Calu3 (cell line): ENCODE measurements at regions not wholly inside any gene's neighbourhood (a gene's known extent, or its start where the extent isn't known, plus 50 kb on each side); places are given as distances from the start of the nearest gene placed in this dataset.

Experiments
- BruUV-seq: library from RNA; stranded (reverse); fragments of 400-500 nt; replicated peaks from 2 replicates; lab custom pipeline; 2021; lab: Mats Ljungman, UMichigan
- CTCF ChIA-PET: fragments of 300-600 bp; sonication (Branson Sonifier 250); formaldehyde crosslinking; loops from one replicate; lab custom pipeline; 2022; ENCODE audit warnings: antibody characterized with exemption; lab: Charles Lee
- DNase-seq: peaks from one replicate; pipeline ENCODE4 v3.0.0; 2022
- H3K27ac Mint-ChIP-seq: one replicate; pipeline ENCODE4 v1.8.0; 2022; ENCODE audit warnings: mixed read lengths; ENCODE audit not compliant: unreplicated experiment
- H3K27me3 Mint-ChIP-seq: one replicate; pipeline ENCODE4 v1.8.0; 2022; ENCODE audit warnings: mixed read lengths; ENCODE audit not compliant: unreplicated experiment
- H3K36me3 Mint-ChIP-seq: one replicate; pipeline ENCODE4 v1.8.0; 2022; ENCODE audit warnings: mild to moderate bottlenecking, moderate library complexity, mixed read lengths; ENCODE audit not compliant: insufficient read depth, unreplicated experiment
- H3K4me1 Mint-ChIP-seq: one replicate; pipeline ENCODE4 v1.8.0; 2022; ENCODE audit warnings: mild to moderate bottlenecking, low read depth, mixed read lengths; ENCODE audit not compliant: unreplicated experiment
- H3K4me3 Mint-ChIP-seq: one replicate; pipeline ENCODE4 v1.8.0; 2022; ENCODE audit warnings: mild to moderate bottlenecking, low read depth, moderate library complexity, mixed read lengths; ENCODE audit not compliant: unreplicated experiment
- H3K9me3 Mint-ChIP-seq: one replicate; pipeline ENCODE4 v1.8.0; 2022; ENCODE audit warnings: low read depth, mixed read lengths; ENCODE audit not compliant: unreplicated experiment
- intact Hi-C: fragments of 100-400 bp; cut with micrococcal nuclease; formaldehyde crosslinking; loops from one replicate; pipeline ENCODE4 v1.10.0; 2022; ENCODE audit not compliant: unreplicated experiment
- TF ChIP-seq, protein P1 (sequence below): fragments of 200-600 bp; IDR thresholded peaks from one replicate; pipeline ENCODE4 v1.8.0; 2022; ENCODE audit warnings: antibody characterized with exemption; ENCODE audit not compliant: unreplicated experiment

DNA sequence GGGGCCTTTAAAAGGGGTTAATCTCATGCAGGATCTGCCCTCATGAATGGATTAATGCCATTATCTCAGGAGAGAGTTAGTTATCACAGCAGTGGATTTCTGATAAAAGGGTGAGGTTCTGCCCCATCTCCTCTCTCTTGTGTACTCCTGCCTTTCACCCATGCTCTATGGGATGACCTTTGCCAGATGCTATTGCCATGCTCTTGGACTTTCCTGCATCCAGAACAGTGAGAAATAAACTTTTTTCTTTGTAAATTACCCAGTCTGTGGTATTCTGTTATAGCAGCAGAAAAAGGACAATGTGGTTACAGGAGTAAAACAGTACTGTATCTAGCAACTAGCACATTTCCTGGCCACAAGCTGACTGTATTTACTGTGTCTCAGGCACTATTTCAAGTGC is 58.0 kb upstream of the CCN2 start:
- Mint-ChIP-seq H3K4me3 (no peak overlapping the region), H3K4me1 (no peaks in the 10 kb centered on the region), H3K36me3 (no peaks in the 10 kb centered on the region), H3K9me3 (peaks cover 4% of the 10 kb centered on the region), H3K27ac (no peak overlapping the region), H3K27me3 (no peaks in the 10 kb centered on the region)
- DNase-seq = no peak
- TF ChIP-seq, protein P1, sequence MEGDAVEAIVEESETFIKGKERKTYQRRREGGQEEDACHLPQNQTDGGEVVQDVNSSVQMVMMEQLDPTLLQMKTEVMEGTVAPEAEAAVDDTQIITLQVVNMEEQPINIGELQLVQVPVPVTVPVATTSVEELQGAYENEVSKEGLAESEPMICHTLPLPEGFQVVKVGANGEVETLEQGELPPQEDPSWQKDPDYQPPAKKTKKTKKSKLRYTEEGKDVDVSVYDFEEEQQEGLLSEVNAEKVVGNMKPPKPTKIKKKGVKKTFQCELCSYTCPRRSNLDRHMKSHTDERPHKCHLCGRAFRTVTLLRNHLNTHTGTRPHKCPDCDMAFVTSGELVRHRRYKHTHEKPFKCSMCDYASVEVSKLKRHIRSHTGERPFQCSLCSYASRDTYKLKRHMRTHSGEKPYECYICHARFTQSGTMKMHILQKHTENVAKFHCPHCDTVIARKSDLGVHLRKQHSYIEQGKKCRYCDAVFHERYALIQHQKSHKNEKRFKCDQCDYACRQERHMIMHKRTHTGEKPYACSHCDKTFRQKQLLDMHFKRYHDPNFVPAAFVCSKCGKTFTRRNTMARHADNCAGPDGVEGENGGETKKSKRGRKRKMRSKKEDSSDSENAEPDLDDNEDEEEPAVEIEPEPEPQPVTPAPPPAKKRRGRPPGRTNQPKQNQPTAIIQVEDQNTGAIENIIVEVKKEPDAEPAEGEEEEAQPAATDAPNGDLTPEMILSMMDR = no peak
- CTCF ChIA-PET = no interaction called here
- intact Hi-C loops = no loop called here
- BruUV-seq = no TSS peak

DNA sequence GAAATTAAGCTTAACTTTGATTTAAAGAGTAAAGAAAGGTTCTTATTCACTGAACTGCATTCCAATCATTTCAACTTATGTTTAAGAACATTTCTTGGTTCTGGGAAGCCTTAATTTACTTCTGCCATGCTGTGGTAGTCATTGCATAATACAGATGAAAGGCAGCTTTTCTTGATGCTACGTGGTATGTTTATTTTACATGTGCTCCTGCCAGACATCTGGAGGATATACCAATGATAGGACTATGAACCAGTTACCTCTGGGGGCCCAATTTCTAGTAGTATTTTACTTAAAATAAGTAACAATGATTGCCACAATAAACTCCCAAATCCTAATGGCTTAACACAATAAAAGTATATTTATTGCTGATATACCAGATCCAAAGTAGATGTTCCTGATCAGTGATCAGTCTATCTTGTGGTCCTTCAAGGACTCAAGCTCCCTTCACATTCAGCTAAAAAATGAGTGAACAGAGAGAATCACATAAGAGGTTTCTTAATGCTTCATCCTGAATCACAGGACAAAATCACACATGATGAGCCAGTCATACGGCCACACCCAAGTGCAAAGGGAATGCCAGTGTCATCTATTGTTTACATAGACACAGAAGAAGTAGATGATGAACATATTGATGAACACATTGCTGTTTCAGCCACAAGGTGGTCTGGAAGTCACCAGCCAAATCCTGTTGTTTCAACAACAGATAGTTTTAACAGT is 56.5 kb upstream of the CCN2 start:
- intact Hi-C loops = no loop called here
- H3K27me3 Mint-ChIP-seq = no peaks in the 10 kb centered on the region
- H3K4me3 Mint-ChIP-seq = no peak overlapping the region
- DNase-seq = no peak
- H3K36me3 Mint-ChIP-seq = no peaks in the 10 kb centered on the region
- no peak overlapping the region for H3K27ac Mint-ChIP-seq
- no TSS peak for BruUV-seq
- H3K4me1 Mint-ChIP-seq = no peaks in the 10 kb centered on the region
- CTCF ChIA-PET = interaction anchor here (1.3 kb wide), 1 partner anchor 10 kb away, joined by 4 read pairs; no protein-coding TSS in a partner anchor
- TF ChIP-seq, protein P1 = no peak
- peaks cover 5% of the 10 kb centered on the region for H3K9me3 Mint-ChIP-seq

DNA sequence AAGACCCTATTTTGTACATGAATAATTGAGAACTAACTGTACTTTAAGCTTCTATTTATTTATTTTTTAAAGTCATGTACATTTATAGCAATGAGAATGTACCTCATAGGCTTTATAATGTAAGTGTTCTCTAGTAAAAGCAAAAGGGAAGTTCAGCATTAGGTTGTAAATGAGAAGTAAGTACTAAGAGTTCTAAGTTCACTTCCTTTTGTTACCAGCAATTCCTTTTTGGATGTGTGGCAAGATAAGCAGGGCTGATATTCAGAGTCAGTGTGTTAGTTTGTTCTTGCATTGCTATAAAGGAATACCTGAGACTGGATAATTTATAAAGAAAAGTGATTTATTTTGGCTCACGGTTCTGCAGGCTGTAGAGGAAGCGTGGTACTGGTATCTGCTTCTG is 54.0 kb upstream of the CCN2 start:
- Mint-ChIP-seq H3K27me3 (no peaks in the 10 kb centered on the region), H3K36me3 (no peaks in the 10 kb centered on the region), H3K4me1 (no peaks in the 10 kb centered on the region), H3K9me3 (peaks cover 5% of the 10 kb centered on the region), H3K4me3 (no peak overlapping the region), H3K27ac (no peak overlapping the region)
- intact Hi-C loops = no loop called here
- CTCF ChIA-PET = no interaction called here
- BruUV-seq = no TSS peak
- no peak for DNase-seq
- TF ChIP-seq, protein P1 = no peak

DNA sequence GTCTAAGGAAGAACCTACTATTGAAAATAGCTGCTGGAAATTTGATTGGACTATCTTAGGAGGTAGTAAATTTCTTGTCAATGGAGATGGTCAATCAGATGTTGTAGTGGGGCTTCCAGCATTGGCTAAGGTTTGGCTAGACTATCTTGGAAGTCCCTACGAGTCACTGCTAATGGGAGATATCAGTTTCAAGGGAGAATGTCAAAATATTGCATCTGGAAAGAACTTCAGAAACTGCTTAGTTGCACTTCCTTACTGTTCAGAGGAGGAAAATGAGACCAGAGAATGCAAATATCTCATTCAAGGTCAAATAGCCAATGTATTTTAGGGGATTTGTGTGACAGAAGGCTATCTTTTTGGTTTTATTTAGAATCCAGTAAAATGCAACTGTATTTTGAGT is 53.5 kb upstream of the CCN2 start:
- CTCF ChIA-PET = no interaction called here
- Mint-ChIP-seq H3K27ac (no peak overlapping the region), H3K9me3 (peaks cover 5% of the 10 kb centered on the region), H3K4me1 (no peaks in the 10 kb centered on the region), H3K36me3 (no peaks in the 10 kb centered on the region), H3K27me3 (no peaks in the 10 kb centered on the region), H3K4me3 (no peak overlapping the region)
- TF ChIP-seq, protein P1 = no peak
- intact Hi-C loops = no loop called here
- DNase-seq = no peak
- no TSS peak for BruUV-seq
